H9 (cell line): ENCODE measurements at regions not wholly inside any gene's neighbourhood (a gene's known extent, or its start where the extent isn't known, plus 50 kb on each side); places are given as distances from the start of the nearest gene placed in this dataset.

ENCODE experiments used
- DNase-seq: peaks from one replicate; pipeline ENCODE4 v3.0.0-alpha.2; 2017
- H2AFZ ChIP-seq: one replicate; pipeline ENCODE4 v1.6.1; 2013; ENCODE audit warnings: mild to moderate bottlenecking, low read length, control low read depth, moderate library complexity
- H2AK5ac ChIP-seq: 2 replicates; pipeline ENCODE4 v1.6.1; 2013; ENCODE audit warnings: low read length, control low read depth, mixed read lengths; ENCODE audit not compliant: insufficient read length
- H2BK120ac ChIP-seq: one replicate; pipeline ENCODE4 v1.6.1; 2013; ENCODE audit warnings: low read depth, mild to moderate bottlenecking, low read length, control low read depth, inconsistent platforms; ENCODE audit not compliant: poor library complexity, severe bottlenecking
- H2BK12ac ChIP-seq: 2 replicates; pipeline ENCODE4 v1.6.1; 2013; ENCODE audit warnings: low read length, control low read depth, mixed read lengths, low read depth; ENCODE audit not compliant: insufficient read length
- H2BK15ac ChIP-seq: 2 replicates; pipeline ENCODE4 v1.6.1; 2013; ENCODE audit warnings: low read depth, low read length, control low read depth
- H2BK20ac ChIP-seq: one replicate; pipeline ENCODE4 v1.6.1; 2013; ENCODE audit warnings: low read depth, mild to moderate bottlenecking, low read length, control low read depth, inconsistent platforms; ENCODE audit not compliant: poor library complexity, severe bottlenecking
- H2BK5ac ChIP-seq: 2 replicates; pipeline ENCODE4 v1.6.1; 2013; ENCODE audit warnings: low read length, control low read depth, mixed read lengths; ENCODE audit not compliant: insufficient read length
- H3K14ac ChIP-seq: 2 replicates; pipeline ENCODE4 v1.6.1; 2013; ENCODE audit warnings: low read length, control low read depth; ENCODE audit not compliant: insufficient read depth
- H3K18ac ChIP-seq: 2 replicates; pipeline ENCODE4 v1.6.1; 2013; ENCODE audit warnings: low read depth, mild to moderate bottlenecking, mixed read lengths, low read length, control low read depth; ENCODE audit not compliant: insufficient read length
- H3K23ac ChIP-seq: 2 replicates; pipeline ENCODE4 v1.6.1; 2013; ENCODE audit warnings: low read length, control low read depth, mixed read lengths, low read depth; ENCODE audit not compliant: insufficient read length
- H3K23me2 ChIP-seq: 2 replicates; pipeline ENCODE4 v1.6.1; 2013; ENCODE audit warnings: low read depth, mild to moderate bottlenecking, mixed read lengths, low read length, control low read depth; ENCODE audit not compliant: insufficient read length, poor library complexity, severe bottlenecking
- H3K27ac ChIP-seq: 2 replicates; pipeline ENCODE4 v1.5.1; 2013; ENCODE audit warnings: low read length, control low read depth, mixed read lengths, low read depth; ENCODE audit not compliant: insufficient read length
- H3K27me3 ChIP-seq: 2 replicates; pipeline ENCODE4 v1.6.1; 2013; ENCODE audit warnings: low read length, control low read depth, inconsistent platforms; ENCODE audit not compliant: insufficient read depth
- H3K4ac ChIP-seq: 2 replicates; pipeline ENCODE4 v1.6.1; 2013; ENCODE audit warnings: low read depth, mild to moderate bottlenecking, control low read depth, inconsistent platforms, low read length, moderate library complexity
- H3K4me1 ChIP-seq: 2 replicates; pipeline ENCODE4 v1.6.1; 2013; ENCODE audit warnings: low read length, control low read depth, inconsistent platforms; ENCODE audit not compliant: insufficient read depth
- H3K4me2 ChIP-seq: 2 replicates; pipeline ENCODE4 v1.6.1; 2013; ENCODE audit warnings: low read length, control low read depth, mixed read lengths; ENCODE audit not compliant: insufficient read length, insufficient read depth
- H3K56ac ChIP-seq: 2 replicates; pipeline ENCODE4 v1.6.1; 2013; ENCODE audit warnings: low read depth, mild to moderate bottlenecking, mixed read lengths, low read length, control low read depth; ENCODE audit not compliant: insufficient read length
- H3K79me1 ChIP-seq: 2 replicates; pipeline ENCODE4 v1.6.1; 2013; ENCODE audit warnings: low read depth, mild to moderate bottlenecking, moderate library complexity, low read length, control low read depth, inconsistent platforms; ENCODE audit not compliant: insufficient read depth, poor library complexity, severe bottlenecking
- H3K79me2 ChIP-seq: 2 replicates; pipeline ENCODE4 v1.6.1; 2013; ENCODE audit warnings: low read length, control low read depth, inconsistent platforms; ENCODE audit not compliant: insufficient read depth
- H3K9ac ChIP-seq: 2 replicates; pipeline ENCODE4 v1.6.1; 2013; ENCODE audit warnings: low read length, control low read depth, mixed read lengths; ENCODE audit not compliant: insufficient read length; ENCODE audit errors: extremely low read depth
- H3K9me3 ChIP-seq: one replicate; pipeline ENCODE4 v1.6.1; 2013; ENCODE audit warnings: low read depth, low read length, inconsistent platforms; ENCODE audit not compliant: control insufficient read depth
- H3T11ph ChIP-seq: one replicate; pipeline ENCODE4 v1.6.1; 2013; ENCODE audit warnings: mild to moderate bottlenecking, low read length, control low read depth, inconsistent platforms
- H4K20me1 ChIP-seq: one replicate; pipeline ENCODE4 v1.6.1; 2013; ENCODE audit not compliant: control insufficient read depth, insufficient read length, insufficient read depth
- H4K5ac ChIP-seq: 2 replicates; pipeline ENCODE4 v1.6.1; 2013; ENCODE audit warnings: low read depth, mild to moderate bottlenecking, mixed read lengths, low read length, control low read depth; ENCODE audit not compliant: insufficient read length
- H4K8ac ChIP-seq: replicated peaks from 2 replicates; pipeline ENCODE4 v1.6.1; 2013; ENCODE audit warnings: low read length, control low read depth, mixed read lengths, low read depth; ENCODE audit not compliant: insufficient read length
- H4K91ac ChIP-seq: 2 replicates; pipeline ENCODE4 v1.6.1; 2013; ENCODE audit warnings: low read depth, mild to moderate bottlenecking, moderate library complexity, mixed read lengths, low read length, control low read depth; ENCODE audit not compliant: insufficient read length
- H3K27ac Mint-ChIP-seq, 3 experiments: 2 replicates in 2 of 3; 3 replicates in 1 of 3; pipeline ENCODE4 v1.8.0; 2020 to 2021; ENCODE audit warnings: mixed read lengths in 3 of 3, mild to moderate bottlenecking in 1 of 3, moderate library complexity in 1 of 3
- H3K27me3 Mint-ChIP-seq: 2 replicates; pipeline ENCODE4 v1.8.0; 2021; ENCODE audit warnings: low read depth, mild to moderate bottlenecking, moderate library complexity, mixed read lengths
- H3K36me3 Mint-ChIP-seq, 3 experiments: 2 replicates in 2 of 3; 3 replicates in 1 of 3; pipeline ENCODE4 v1.8.0; 2020 to 2021; ENCODE audit warnings: low read depth in 3 of 3, mixed read lengths in 3 of 3; ENCODE audit not compliant: insufficient read depth in 1 of 3
- H3K4me1 Mint-ChIP-seq, 2 experiments: 2 replicates each; pipeline ENCODE4 v1.8.0; 2020; ENCODE audit warnings: mixed read lengths in 2 of 2
- H3K4me3 Mint-ChIP-seq, 2 experiments: 2 replicates in 1 of 2; 3 replicates in 1 of 2; pipeline ENCODE4 v1.8.0; 2020 to 2021; ENCODE audit warnings: mild to moderate bottlenecking in 2 of 2, mixed read lengths in 2 of 2, moderate library complexity in 1 of 2
- H3K9me3 Mint-ChIP-seq, 2 experiments: 2 replicates in 1 of 2; 3 replicates in 1 of 2; pipeline ENCODE4 v1.8.0; 2020; ENCODE audit warnings: mild to moderate bottlenecking in 2 of 2, mixed read lengths in 2 of 2, moderate library complexity in 1 of 2
- CTCF ChIP-seq: fragments of 200-600 bp; sonication (generic); conservative IDR thresholded peaks from 3 replicates; pipeline ENCODE4 v1.8.0; 2021; ENCODE audit warnings: antibody characterized with exemption, mild to moderate bottlenecking
- WGBS: extraction: QIAGEN DNeasy Blood & Tissue Kit; methylation state at CpG from one replicate; pipeline ENCODE4 v1.1.7; 2013; ENCODE audit warnings: missing lambda C conversion rate, low lambda C conversion rate, mixed read lengths; ENCODE audit not compliant: insufficient read length; ENCODE audit errors: extremely low coverage; 5-methylcytosine and 5-hydroxymethylcytosine counted together

DNA sequence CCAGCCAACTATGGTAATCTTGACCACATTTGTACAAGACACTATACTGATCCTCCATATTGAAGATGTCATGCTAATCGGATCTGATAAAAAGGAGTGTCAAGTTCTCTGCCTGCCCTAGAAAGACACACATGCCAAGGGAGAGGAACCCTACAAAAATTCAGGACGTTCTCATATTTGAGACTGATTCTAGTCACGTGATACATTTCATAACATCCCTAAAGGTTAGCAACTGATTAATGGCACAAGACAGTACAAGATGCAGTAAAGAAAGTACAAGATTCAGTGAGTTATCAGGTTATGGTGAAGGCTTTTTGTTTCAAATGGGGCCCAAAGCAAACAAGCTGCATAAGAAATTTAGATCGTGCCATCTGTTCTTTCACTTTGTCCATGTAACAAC lies 190.7 kb upstream of the MOCS1 start:
- Histone ChIP-seq H3K56ac (no peak overlapping the region), H3K23me2 (no peaks in the 10 kb centered on the region), H3K79me1 (no peaks in the 10 kb centered on the region), H3K79me2 (no peaks in the 10 kb centered on the region), H2BK5ac (no peak overlapping the region), H3K23ac (no peak overlapping the region), H3K9ac (no peak overlapping the region), H2BK15ac (no peak overlapping the region), H3K27me3 (no peaks in the 10 kb centered on the region), H2BK12ac (no peak overlapping the region), H2BK120ac (no peak overlapping the region), H4K8ac (no peak overlapping the region), H3K4me1 (no peaks in the 10 kb centered on the region), H4K20me1 (no peaks in the 10 kb centered on the region), H3K4ac (no peak overlapping the region), H3K18ac (no peak overlapping the region), H2AFZ (no peak overlapping the region), H3K14ac (no peak overlapping the region), H3T11ph (no peak overlapping the region), H3K4me2 (no peak overlapping the region), H4K91ac (no peak overlapping the region), H3K9me3 (no peaks in the 10 kb centered on the region), H2AK5ac (no peak overlapping the region), H4K5ac (no peak overlapping the region), H2BK20ac (no peak overlapping the region), H3K27ac (no peak overlapping the region)
- WGBS: no CpG with 5 or more reads among the region's 4 CpGs
- peaks cover 2% of the 10 kb centered on the region; the same call in 1 of the 2 replicates for H3K27me3 Mint-ChIP-seq
- no peak for DNase-seq
- H3K4me3 Mint-ChIP-seq: no peak overlapping the region
- no peaks in the 10 kb centered on the region; a peak in 1 of 5 replicates for H3K9me3 Mint-ChIP-seq
- H3K36me3 Mint-ChIP-seq: no peaks in the 10 kb centered on the region; a peak in 1 of 7 replicates
- H3K27ac Mint-ChIP-seq: no peak overlapping the region
- H3K4me1 Mint-ChIP-seq: no peaks in the 10 kb centered on the region
- no peak for TF ChIP-seq CTCF
